ENCODE measurements at regions not wholly inside any gene's neighbourhood (a gene's known extent, or its start where the extent isn't known, plus 50 kb on each side); places are given as distances from the start of the nearest gene placed in this dataset.

- H3K9me3 ChIP-seq (ENCODE audit: low read depth, low read length), result no peaks in the 10 kb centered on the region
- H3K36me3 ChIP-seq (ENCODE audit: insufficient read depth, low read length), result no peaks in the 10 kb centered on the region
- DNase-seq (ENCODE audit: low read depth, low spot score), result no peak
- no peak overlapping the region for H3K4me3 ChIP-seq
- peak overlapping the region; percentile 99 for H3K27ac ChIP-seq
- no peak overlapping the region for H3K9ac ChIP-seq (ENCODE audit: insufficient read length)
- TF ChIP-seq EZH2 (IDR thresholded peaks at IDR 0.05) (no peak), POLR2AphosphoS5 (IDR thresholded peaks at IDR 0.05; ENCODE audit: borderline replicate concordance, low read depth, low read length) (no peak), FOXP2 (optimal IDR thresholded peaks at IDR 0.05; ENCODE audit: control extremely low read depth, extremely low read length, insufficient read depth) (no peak)
These were observed 142.7 kb downstream of the VAPA start for GRCh38 chr18:10056506-10056905.

DNA sequence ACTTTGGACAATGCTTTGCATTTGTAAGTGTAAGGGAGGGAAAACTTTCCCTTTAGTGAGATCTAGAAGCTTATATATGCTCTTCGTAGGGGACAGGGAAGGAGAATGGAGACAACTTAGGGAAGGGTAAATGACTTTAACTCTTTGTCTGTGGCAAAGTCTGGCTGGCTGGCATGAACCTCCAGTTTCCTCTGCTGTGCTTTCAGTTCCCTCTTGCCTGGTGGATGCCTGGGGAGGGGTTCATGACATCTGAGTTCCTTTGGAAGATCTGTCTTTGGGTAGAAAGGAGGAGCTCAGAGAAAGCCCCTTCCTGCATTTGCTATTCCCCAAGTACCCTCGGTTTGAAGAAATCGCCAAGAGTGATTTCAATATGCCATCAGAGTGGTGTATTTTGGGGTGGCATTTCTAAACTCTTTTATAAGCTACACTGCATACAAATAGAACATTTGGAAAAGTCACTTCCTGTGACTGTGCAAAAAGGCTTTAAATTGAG lies 143.6 kb downstream of the VAPA start:
- H3K36me3 ChIP-seq (ENCODE audit: insufficient read depth, low read length), result no peaks in the 10 kb centered on the region
- peak overlapping the region; percentile 99 for H3K27ac ChIP-seq
- H3K4me3 ChIP-seq, result peak overlapping the region; percentile 50
- H3K9me3 ChIP-seq (ENCODE audit: low read depth, low read length), result no peaks in the 10 kb centered on the region
- H3K9ac ChIP-seq (ENCODE audit: insufficient read length), result peak overlapping the region; percentile 79
- TF ChIP-seq EZH2 (IDR thresholded peaks at IDR 0.05), result no peak
- no peak for TF ChIP-seq FOXP2 (optimal IDR thresholded peaks at IDR 0.05; ENCODE audit: control extremely low read depth, extremely low read length, insufficient read depth)
- no peak for TF ChIP-seq POLR2AphosphoS5 (IDR thresholded peaks at IDR 0.05; ENCODE audit: borderline replicate concordance, low read depth, low read length)
- no peak for DNase-seq (ENCODE audit: low read depth, low spot score)

GRCh38 chr18:10057894-10058791 lies 144.3 kb downstream of the VAPA start:
- Histone ChIP-seq H3K9ac (ENCODE audit: insufficient read length) (peak overlapping the region; percentile 79), H3K4me3 (peak overlapping the region; percentile 50), H3K36me3 (ENCODE audit: insufficient read depth, low read length) (no peaks in the 10 kb centered on the region), H3K9me3 (ENCODE audit: low read depth, low read length) (no peaks in the 10 kb centered on the region), H3K27ac (peak overlapping the region; percentile 99)
- TF ChIP-seq POLR2AphosphoS5 (IDR thresholded peaks at IDR 0.05; ENCODE audit: borderline replicate concordance, low read depth, low read length) (no peak), FOXP2 (optimal IDR thresholded peaks at IDR 0.05; ENCODE audit: control extremely low read depth, extremely low read length, insufficient read depth) (no peak), EZH2 (IDR thresholded peaks at IDR 0.05) (no peak)
- no peak for DNase-seq (ENCODE audit: low read depth, low spot score)

- no peak for TF ChIP-seq EZH2 (IDR thresholded peaks at IDR 0.05)
- no peak for TF ChIP-seq POLR2AphosphoS5 (IDR thresholded peaks at IDR 0.05; ENCODE audit: borderline replicate concordance, low read depth, low read length)
- TF ChIP-seq FOXP2 (optimal IDR thresholded peaks at IDR 0.05; ENCODE audit: control extremely low read depth, extremely low read length, insufficient read depth), result no peak
- Histone ChIP-seq H3K9ac (ENCODE audit: insufficient read length) (peak overlapping the region; percentile 79), H3K36me3 (ENCODE audit: insufficient read depth, low read length) (no peaks in the 10 kb centered on the region), H3K27ac (peak overlapping the region; percentile 99), H3K9me3 (ENCODE audit: low read depth, low read length) (no peaks in the 10 kb centered on the region; the same call in 1 of the 2 replicates), H3K4me3 (peak overlapping the region; percentile 42)
- DNase-seq (ENCODE audit: low read depth, low spot score), result no peak
These were observed 146.0 kb downstream of the VAPA start for GRCh38 chr18:10059610-10060468.

DNA sequence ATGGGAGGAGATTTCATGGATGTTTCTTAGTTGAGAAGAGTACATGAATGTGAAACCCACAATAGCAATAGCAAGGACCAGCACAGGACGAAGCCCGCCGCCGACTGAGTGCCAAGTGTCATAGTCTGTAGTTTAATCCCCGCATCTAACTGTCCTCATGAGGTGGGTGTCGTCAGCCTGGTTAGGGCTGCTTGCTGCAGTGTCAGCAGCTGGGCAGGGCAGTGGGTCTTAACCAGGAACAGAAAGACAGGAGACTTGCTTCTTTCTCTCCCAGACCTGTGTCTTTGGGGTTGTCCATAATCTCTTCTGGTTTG lies 146.6 kb downstream of the VAPA start:
- Histone ChIP-seq H3K9ac (ENCODE audit: insufficient read length) (peak overlapping the region; percentile 79), H3K9me3 (ENCODE audit: low read depth, low read length) (no peaks in the 10 kb centered on the region; the same call in 1 of the 2 replicates), H3K27ac (peak overlapping the region; percentile 99), H3K4me3 (peak overlapping the region; percentile 42), H3K36me3 (ENCODE audit: insufficient read depth, low read length) (peaks cover 3% of the 10 kb centered on the region; the same call in 1 of the 2 replicates)
- no peak for TF ChIP-seq FOXP2 (optimal IDR thresholded peaks at IDR 0.05; ENCODE audit: control extremely low read depth, extremely low read length, insufficient read depth)
- TF ChIP-seq EZH2 (IDR thresholded peaks at IDR 0.05), result no peak
- no peak for TF ChIP-seq POLR2AphosphoS5 (IDR thresholded peaks at IDR 0.05; ENCODE audit: borderline replicate concordance, low read depth, low read length)
- DNase-seq (ENCODE audit: low read depth, low spot score), result no peak

- Histone ChIP-seq H3K27ac (peak overlapping the region; percentile 99), H3K9me3 (ENCODE audit: low read depth, low read length) (peaks cover 2% of the 10 kb centered on the region; the same call in 1 of the 2 replicates), H3K4me3 (peak overlapping the region; percentile 42), H3K9ac (ENCODE audit: insufficient read length) (peak overlapping the region; percentile 79), H3K36me3 (ENCODE audit: insufficient read depth, low read length) (peaks cover 7% of the 10 kb centered on the region; the same call in 1 of the 2 replicates)
- no peak for DNase-seq (ENCODE audit: low read depth, low spot score)
- no peak for TF ChIP-seq FOXP2 (optimal IDR thresholded peaks at IDR 0.05; ENCODE audit: control extremely low read depth, extremely low read length, insufficient read depth)
- TF ChIP-seq POLR2AphosphoS5 (IDR thresholded peaks at IDR 0.05; ENCODE audit: borderline replicate concordance, low read depth, low read length), result no peak
- TF ChIP-seq EZH2 (IDR thresholded peaks at IDR 0.05), result no peak
These were observed 147.0 kb downstream of the VAPA start for GRCh38 chr18:10060841-10061240.

DNA sequence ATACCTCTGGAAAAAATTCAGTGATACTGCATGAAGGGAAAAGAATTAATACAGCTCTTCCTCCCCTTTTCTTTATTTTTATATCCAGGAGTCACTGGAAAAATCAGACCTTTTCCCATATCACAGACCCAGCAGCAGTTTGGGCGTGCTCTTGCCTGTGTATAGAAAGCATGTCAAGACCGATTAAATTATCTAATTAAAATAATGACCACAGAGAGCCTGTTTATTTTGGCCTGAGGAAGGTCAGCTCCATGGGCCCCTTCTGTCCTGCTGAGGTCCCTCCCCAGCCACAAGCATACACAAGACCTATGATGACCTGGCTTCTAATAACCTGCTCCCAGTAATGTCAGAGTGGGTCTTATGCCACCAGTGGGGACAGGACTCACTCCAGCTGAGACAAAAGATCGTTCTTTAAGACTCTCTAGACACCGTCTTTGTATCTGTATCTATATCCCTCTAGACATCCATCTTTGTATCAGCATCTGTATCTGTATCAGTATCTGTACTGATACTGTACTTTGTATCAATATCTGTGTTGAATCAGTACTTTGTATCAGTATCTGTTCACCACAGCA lies 147.8 kb downstream of the VAPA start:
- Histone ChIP-seq H3K27ac (peak overlapping the region; percentile 99), H3K9ac (ENCODE audit: insufficient read length) (peak overlapping the region; percentile 79), H3K36me3 (ENCODE audit: insufficient read depth, low read length) (peaks cover 15% of the 10 kb centered on the region; the same call in 1 of the 2 replicates), H3K4me3 (peak overlapping the region; percentile 63), H3K9me3 (ENCODE audit: low read depth, low read length) (peaks cover 6% of the 10 kb centered on the region; the same call in 1 of the 2 replicates)
- TF ChIP-seq EZH2 (IDR thresholded peaks at IDR 0.05), result no peak
- no peak for TF ChIP-seq POLR2AphosphoS5 (IDR thresholded peaks at IDR 0.05; ENCODE audit: borderline replicate concordance, low read depth, low read length)
- TF ChIP-seq FOXP2 (optimal IDR thresholded peaks at IDR 0.05; ENCODE audit: control extremely low read depth, extremely low read length, insufficient read depth), result no peak
- no peak for DNase-seq (ENCODE audit: low read depth, low spot score)
